HuH-7.5 (cell line): ENCODE measurements at regions not wholly inside any gene's neighbourhood (a gene's known extent, or its start where the extent isn't known, plus 50 kb on each side); places are given as distances from the start of the nearest gene placed in this dataset.

Source experiments
- DNase-seq: peaks from one replicate; pipeline ENCODE4 v3.0.0; 2011; ENCODE audit warnings: low spot score

GRCh38 chr2:16409849-16410248 lies 255.8 kb downstream of the CYRIA start:
- no peak for DNase-seq

DNA sequence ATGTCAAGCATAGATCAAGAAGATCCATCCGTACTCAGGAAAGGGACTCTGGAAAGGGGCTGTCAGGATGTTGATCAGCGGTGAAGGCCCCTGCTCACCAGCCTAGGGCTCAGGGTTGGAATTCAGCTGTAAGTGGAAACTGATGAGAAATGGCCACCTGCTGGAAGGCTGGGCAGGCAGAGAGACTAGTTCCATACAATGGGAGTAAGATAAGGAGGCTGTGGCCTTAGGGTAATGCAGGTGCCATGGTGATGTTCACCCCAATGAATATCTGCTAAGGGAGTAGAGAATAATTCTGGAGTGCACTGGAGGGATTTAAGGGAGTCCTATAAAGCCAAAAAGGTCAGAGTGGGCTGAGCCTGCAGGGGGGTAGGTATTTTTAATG lies 256.6 kb downstream of the CYRIA start:
- DNase-seq: no peak

DNA sequence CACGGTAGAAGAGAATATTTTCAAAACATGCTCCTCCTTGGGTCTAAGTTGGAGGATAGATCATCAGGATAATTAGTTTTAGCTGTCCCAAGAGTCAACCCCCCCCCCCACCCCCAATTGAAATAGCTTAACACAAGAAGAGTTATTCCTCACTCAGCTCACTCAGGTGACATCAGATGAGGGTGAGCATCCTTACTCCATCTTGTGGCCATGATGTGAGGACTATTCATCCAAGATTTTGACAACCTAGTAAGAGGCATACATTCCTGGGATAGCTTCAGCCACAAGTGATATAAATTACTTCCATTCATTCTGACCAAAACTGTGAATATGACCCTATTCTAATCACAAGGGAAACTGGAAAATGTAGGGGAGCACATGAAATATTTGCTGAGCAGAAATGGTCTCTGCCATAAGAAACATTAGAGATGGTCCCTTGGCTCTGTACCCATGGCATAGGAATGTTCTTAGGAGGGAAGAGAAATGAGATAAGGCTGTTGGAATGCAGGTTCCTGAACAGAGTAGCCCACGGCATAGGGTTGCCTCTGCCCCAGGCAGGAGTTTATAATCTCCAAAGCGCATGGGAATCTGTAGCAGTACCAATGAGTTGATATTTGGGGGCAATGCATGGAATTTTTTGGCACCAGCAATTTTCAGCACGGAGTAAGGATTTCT lies 257.2 kb downstream of the CYRIA start:
- no peak for DNase-seq

GRCh38 chr2:16407358-16407757 lies 258.3 kb downstream of the CYRIA start:
- DNase-seq: no peak

DNA sequence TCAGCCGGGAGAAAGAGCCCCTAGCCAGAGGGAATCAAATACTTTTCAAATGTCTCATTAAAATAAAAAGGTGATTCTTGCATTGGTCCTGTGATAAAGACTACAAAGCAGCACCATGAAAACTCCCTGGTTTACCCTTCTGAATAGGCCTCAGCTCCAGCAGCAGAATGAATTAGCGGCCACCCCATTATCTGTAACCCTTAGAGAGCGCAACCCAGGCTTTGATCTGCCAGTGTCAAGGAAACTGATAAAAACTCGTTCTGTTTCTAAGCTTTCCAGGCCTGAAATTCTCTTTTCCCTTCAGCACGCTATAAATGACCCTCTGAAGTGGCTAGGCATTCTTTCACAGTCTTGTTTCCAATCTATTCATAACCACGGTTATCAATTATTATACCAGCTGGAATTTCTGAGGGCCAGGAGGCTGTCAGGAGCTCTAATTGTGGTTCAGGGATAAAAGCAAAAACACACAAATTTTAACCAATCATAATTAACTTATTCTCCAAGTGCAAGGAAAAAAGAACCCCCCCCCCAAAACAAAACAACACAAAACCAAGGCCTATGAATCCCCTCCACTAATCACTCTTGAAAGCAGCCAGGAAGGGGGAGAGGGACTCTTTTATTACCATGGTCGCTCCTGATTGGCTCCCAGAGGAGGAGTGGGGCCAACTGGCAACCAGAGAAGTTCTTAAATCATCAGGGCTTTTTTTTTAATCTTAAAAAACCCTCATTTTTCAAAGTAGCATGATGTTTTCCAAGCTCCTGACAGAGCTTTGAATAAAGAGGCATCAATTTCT lies 258.9 kb downstream of the CYRIA start:
- DNase-seq: no peak

DNA sequence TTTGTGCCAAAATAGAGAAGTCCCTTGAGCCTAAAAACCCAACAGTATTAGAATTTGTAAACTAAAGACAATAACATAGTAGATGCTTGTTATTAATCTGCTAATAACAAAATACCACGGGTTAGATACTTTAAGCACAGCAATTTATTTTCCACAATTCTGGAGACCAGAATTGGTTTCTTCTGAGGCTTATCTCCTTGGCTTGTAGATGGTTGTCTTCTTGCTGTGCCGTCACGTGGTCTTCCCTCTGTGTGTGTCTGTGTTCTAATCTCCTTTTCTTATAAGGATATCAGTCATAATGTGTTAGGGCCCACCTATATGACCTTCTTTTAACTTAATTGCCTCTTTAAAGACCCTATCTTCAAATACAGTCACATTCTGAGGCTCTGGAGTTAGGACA lies 260.1 kb downstream of the CYRIA start:
- no peak for DNase-seq

- DNase-seq: no peak
Observed at GRCh38 chr2:16404551-16405300, 260.9 kb downstream of the CYRIA start.

GRCh38 chr2:16404146-16404545 lies 261.5 kb downstream of the CYRIA start:
- DNase-seq: no peak

DNA sequence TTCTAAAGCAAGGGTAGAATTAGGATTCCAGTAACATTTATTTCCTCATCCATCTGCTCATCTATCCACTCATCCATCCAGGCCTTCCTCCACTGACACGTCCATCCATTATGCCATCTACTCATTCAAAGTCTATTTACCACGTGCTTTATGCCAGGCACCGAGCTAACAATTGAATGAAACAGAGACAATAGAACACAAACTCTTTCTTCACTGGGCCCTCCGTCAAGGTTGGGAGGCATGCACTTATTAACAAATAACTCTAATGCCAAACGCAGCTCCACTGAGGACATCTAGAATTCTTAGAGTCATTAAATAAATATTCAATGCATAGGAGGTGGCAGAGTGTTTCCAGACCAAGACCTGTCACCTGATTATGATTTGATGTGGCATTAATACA lies 262.7 kb downstream of the CYRIA start:
- no peak for DNase-seq

DNA sequence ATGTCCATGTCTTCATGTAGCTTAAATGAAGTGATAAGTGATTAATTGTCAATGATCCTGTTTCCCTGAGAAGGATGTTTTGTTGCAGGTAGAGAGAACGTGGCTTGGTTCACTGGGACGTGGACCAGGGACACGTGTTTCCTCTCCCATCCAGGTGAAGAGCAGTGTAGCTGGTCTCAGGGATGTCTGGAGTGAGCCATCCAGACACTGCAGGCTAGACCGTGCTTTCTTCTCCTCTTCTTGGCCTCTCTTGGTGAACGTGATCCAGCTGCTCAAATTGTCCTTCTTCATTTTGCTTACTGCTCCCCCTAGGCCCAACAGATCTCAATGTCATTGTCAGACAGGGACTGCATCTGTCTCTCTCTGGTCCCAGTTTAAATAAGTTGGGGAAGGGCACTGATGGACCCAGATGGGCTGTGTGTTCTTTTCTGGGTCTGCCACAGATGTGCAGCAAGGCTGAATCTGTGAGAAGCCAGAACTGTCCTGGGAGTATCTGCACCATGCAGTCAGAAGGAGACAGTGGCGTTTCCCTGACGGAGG lies 263.8 kb downstream of the CYRIA start:
- no peak for DNase-seq

DNA sequence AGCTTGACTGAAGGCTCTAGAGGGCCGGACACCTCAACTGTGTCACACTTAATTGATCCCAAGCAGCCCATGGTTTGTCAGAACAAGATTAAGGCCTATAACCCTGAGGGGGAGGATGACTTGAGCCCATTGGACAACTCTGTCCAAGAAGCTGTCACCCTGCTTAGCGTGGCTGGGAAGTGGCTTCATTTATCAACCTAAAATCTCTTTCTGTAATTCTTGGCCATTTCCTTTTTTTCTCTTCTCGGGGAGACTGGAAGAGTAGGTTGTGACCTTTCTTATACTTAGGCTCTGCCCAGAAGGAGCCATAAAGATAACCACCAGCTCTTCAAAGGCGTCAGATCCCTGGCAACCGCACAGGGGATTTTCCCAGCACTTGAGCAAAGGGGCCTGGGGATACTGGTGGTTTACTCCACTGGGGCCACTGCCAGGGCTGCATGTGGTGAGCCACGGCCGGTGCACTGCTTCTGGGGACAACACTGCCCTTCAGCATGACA lies 265.5 kb downstream of the CYRIA start:
- DNase-seq: no peak

- no peak for DNase-seq
Observed at GRCh38 chr2:16398486-16399043, 267.1 kb downstream of the CYRIA start.

DNA sequence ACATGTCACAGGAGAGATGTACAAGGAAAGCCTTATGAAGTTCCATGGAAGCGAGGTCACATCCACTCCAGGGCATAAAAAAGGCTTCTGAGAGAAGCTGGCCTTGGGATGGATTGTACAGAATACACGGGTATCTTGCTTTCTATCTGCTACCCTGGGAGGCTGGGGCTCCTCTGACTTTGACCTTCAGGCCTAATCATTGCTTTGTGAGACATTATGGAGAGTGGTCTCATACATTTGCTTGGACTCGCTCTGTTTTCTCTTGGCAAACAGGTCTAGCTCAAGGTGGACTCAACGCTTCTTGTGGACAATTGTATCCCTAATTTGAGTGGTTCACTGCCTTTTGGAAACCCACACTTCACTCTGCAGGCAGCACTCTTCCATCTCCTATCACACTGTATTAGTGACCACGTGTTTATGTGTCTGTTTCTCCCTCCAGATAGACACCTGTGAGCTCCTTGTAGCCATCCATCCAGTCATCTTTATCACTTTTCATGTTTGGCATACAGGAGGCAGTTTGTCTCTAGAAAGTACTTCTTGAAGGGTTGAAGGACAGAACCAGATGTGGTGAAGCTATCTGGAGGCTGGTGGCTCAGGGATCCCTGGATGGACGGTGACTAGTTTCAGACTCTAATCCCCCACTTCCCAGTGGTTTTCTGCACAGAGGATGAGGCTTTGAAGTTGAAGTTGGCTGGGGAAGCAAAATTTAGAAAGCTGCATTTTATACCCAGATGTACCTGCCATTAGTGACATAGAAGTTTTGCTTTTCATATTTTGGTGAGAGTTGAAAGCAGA lies 267.8 kb downstream of the CYRIA start:
- DNase-seq: no peak

GRCh38 chr2:16396986-16397385 lies 268.6 kb downstream of the CYRIA start:
- no peak for DNase-seq

DNA sequence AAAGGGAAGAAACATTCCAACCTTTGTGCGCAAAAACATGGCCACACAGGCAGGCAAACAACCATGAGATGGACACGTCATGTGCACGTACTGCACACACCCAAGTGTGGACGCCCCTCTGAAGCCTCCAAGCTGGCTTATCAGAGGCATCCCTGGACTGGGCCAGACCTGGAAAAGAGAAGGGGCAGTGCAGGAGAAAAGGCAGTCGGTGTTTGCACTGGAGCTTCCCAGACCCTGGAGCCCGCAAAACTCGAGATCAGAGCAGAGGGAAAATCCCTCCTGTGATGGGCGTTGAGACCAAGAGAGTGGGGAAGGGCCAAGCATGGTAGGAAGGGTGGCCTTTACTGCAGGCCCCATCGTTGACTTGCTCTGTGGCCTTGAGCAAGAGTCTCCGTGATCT lies 269.5 kb downstream of the CYRIA start:
- no peak for DNase-seq

DNA sequence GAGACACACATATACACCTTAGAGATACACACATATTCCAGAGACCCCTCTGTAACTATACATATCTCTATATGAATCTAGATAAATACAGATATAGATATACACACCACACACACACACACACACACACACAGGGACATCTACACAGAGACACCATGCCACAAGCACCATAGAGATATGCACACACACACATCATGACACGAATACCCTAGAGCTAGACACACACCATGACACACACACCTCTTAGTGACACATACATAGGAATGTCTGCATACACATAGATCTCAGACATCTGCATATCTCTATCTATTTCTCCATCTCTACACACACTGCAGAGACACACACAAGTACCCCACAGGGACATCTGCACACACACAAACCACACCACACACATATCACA lies 270.0 kb downstream of the CYRIA start:
- DNase-seq: no peak

DNA sequence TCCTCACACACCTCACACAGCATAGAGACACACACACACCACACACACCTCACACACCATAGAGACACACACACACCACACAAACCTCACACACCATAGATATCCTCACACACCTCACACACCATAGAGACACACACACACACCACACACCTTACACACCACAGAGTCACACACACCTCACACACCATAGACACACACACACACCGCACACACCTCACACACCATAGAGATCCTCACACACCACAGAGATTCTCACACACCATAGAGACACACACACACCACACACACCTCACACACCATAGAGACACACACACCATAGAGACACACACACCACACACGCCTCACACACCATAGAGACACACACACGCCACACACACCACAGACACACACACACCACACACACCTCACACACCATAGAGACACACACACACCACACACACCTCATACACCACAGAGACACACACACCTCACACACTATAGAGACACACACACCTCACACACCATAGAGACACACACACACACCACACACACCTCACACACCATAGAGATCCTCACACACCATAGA lies 270.6 kb downstream of the CYRIA start:
- DNase-seq: no peak

DNA sequence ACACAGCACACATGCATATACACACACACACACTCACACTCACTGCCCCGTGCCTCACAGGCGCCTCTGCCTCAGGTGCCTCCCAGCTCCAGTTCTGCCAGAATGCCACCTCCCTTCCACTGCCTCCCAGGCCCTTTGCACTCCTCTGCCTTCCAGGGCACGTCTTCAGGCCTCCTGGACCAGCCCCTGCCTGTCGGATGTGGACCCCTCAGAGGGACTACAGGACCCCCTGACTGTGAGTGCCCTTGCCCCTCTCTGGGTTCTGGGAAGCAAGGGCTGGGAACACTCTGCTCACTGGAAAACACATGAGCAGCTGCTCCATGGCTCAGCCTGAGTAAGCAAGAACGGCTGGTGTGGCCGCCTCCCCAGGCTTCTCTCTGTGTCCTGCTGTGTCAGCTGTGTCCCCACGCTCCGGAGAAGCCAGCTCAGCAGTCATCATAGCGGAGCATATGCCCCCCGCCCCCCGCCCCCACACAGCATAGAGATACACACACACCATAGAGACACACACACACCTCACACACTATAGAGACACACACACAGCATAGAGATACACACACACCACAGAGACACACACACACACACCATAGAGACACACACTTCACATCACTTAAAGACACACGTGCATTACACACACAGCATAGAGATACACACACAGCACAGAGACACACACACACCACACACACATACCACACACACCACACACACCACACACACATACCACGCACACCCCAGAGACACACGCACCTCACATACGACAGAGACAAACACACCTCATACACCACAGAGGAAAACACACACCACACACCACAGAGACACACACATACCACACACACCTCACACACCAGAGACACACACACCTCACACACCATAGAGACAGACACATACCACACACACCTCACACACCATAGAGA lies 271.3 kb downstream of the CYRIA start:
- no peak for DNase-seq

DNA sequence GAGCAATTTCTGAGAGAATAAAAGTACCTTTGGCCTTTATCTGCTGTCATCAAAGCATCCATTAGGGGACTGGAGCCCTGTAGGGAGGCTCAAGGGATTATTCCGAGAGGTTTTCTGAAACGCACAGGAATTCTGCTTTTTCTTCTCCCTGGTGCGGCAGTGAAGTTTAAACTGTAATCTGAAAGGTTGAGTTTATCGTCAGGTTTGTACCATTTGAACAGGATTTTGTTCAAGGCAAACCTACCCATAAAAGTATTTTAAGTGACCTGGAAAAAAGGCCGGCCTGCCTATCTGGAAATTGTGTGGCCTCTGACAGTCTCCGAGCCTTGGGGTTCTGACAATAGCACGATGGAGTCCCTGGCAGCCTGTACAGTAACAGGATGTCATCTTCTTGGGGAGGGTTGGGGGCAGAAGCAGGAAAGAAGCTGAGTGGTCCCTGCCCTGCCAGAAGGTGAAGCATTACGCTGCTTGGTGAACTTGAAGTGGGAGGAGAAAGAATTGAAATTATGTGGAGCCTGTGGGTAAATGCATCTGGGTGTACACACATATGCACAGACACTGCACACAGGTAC lies 272.0 kb downstream of the CYRIA start:
- DNase-seq: no peak
